Glutamatergic neuron (in vitro differentiated cells): ENCODE measurements at regions not wholly inside any gene's neighbourhood (a gene's known extent, or its start where the extent isn't known, plus 50 kb on each side); places are given as distances from the start of the nearest gene placed in this dataset.

Experiments
- DNase-seq: peaks from one replicate; pipeline ENCODE4 v3.0.0; 2022
- H3K27ac Mint-ChIP-seq: one replicate; pipeline ENCODE4 v1.8.0; 2020; ENCODE audit warnings: mild to moderate bottlenecking, mixed read lengths, inconsistent platforms; ENCODE audit not compliant: unreplicated experiment
- H3K27me3 Mint-ChIP-seq: one replicate; pipeline ENCODE4 v1.8.0; 2020; ENCODE audit warnings: mild to moderate bottlenecking, moderate library complexity, mixed read lengths, inconsistent platforms; ENCODE audit not compliant: unreplicated experiment
- H3K36me3 Mint-ChIP-seq: one replicate; pipeline ENCODE4 v1.8.0; 2020; ENCODE audit warnings: mild to moderate bottlenecking, mixed read lengths, inconsistent platforms; ENCODE audit not compliant: unreplicated experiment
- H3K4me1 Mint-ChIP-seq: one replicate; pipeline ENCODE4 v1.8.0; 2020; ENCODE audit warnings: mild to moderate bottlenecking, low read depth, mixed read lengths, inconsistent platforms; ENCODE audit not compliant: unreplicated experiment
- H3K4me3 Mint-ChIP-seq: one replicate; pipeline ENCODE4 v1.8.0; 2020; ENCODE audit warnings: mild to moderate bottlenecking, mixed read lengths, inconsistent platforms; ENCODE audit not compliant: unreplicated experiment
- H3K9me3 Mint-ChIP-seq: one replicate; pipeline ENCODE4 v1.8.0; 2020; ENCODE audit warnings: mild to moderate bottlenecking, moderate library complexity, mixed read lengths, inconsistent platforms; ENCODE audit not compliant: unreplicated experiment
- TF ChIP-seq, protein P1 (sequence below): fragments of 200-600 bp; sonication (generic); IDR thresholded peaks from one replicate; pipeline ENCODE4 v1.5.0; 2021; ENCODE audit not compliant: partially characterized antibody, unreplicated experiment

DNA sequence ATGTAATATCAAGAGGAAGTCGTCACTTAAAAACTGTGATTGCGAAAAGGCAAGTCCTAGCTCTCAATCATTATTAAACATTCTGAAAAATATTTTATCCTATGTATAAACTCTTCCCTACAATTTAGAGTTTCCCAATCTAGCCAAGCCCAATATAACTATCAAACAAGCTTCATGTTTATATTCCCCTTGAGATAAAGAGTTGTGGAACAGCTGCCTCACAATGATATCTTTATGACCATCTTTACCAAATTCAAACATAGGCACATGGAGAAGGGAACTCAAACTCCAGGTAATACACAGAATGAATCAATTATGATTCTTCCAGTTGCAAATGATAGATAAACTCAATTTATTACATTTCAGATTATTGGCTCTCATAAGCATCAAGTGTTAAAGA is 1468.7 kb downstream of the EFNA5 start:
- H3K9me3 Mint-ChIP-seq = no peaks in the 10 kb centered on the region
- DNase-seq = no peak
- H3K4me3 Mint-ChIP-seq = no peak overlapping the region
- no peaks in the 10 kb centered on the region for H3K36me3 Mint-ChIP-seq
- H3K27me3 Mint-ChIP-seq = no peaks in the 10 kb centered on the region
- no peaks in the 10 kb centered on the region for H3K4me1 Mint-ChIP-seq
- TF ChIP-seq, protein P1, sequence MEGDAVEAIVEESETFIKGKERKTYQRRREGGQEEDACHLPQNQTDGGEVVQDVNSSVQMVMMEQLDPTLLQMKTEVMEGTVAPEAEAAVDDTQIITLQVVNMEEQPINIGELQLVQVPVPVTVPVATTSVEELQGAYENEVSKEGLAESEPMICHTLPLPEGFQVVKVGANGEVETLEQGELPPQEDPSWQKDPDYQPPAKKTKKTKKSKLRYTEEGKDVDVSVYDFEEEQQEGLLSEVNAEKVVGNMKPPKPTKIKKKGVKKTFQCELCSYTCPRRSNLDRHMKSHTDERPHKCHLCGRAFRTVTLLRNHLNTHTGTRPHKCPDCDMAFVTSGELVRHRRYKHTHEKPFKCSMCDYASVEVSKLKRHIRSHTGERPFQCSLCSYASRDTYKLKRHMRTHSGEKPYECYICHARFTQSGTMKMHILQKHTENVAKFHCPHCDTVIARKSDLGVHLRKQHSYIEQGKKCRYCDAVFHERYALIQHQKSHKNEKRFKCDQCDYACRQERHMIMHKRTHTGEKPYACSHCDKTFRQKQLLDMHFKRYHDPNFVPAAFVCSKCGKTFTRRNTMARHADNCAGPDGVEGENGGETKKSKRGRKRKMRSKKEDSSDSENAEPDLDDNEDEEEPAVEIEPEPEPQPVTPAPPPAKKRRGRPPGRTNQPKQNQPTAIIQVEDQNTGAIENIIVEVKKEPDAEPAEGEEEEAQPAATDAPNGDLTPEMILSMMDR = no peak
- H3K27ac Mint-ChIP-seq = no peak overlapping the region

DNA sequence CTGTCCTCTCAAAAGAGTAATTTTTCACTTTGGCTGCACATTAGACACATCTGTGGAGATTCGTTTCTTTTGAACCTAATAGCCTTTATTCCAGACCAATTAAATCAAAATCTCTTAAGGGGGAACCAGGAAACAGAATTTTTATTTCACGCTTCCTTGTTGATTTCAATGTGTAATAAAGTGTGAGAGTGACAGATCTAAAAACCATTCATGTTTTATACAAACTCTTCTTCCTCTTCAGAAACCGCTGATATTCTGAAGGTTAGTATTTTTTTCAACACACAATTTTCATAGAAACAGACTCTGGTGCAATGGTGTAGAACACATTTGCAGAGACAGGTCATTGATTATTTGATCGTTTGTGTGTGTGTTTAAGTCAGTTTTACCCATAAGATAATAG is 1469.8 kb downstream of the EFNA5 start:
- H3K4me1 Mint-ChIP-seq = no peaks in the 10 kb centered on the region
- H3K27me3 Mint-ChIP-seq = no peaks in the 10 kb centered on the region
- H3K36me3 Mint-ChIP-seq = no peaks in the 10 kb centered on the region
- DNase-seq = no peak
- H3K4me3 Mint-ChIP-seq = no peak overlapping the region
- H3K27ac Mint-ChIP-seq = no peak overlapping the region
- H3K9me3 Mint-ChIP-seq = no peaks in the 10 kb centered on the region
- TF ChIP-seq, protein P1 = no peak

DNA sequence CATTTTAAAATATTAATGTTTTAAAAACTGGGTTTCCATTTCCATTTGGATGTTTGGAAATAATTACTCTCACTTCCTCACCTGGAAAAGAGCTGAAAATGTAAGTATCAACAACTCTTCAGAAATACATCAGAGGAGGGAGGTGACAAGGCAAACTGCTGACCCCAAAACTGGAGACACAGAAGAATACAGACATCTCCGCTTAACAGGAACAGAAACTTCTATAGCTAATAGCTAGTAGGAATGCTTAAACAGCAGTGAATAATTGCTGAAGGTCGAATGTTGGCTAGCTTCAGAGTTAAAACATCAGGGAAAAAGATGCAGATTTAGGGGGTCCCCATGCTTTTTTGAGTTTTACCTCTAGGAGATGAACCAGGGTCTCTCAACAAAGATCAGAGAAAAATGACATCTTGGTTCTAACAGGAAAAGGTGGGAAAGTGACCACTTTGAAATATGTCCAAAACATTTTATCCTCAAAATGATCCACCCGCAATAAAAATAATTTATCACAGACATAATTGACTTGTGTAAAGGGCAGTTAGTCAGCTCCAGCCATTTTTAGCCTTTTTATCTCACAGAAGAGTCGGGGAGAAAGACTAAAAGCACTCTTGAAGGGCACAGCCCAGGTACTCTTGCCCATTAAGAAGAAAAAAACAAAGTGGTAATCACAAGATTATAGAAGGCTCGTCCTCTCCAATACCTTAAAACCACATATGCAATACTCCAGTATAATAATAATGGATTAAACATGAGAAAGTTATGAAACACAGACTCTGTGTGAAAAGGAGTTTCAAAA is 1474.9 kb downstream of the EFNA5 start:
- no peaks in the 10 kb centered on the region for H3K9me3 Mint-ChIP-seq
- H3K4me3 Mint-ChIP-seq = no peak overlapping the region
- H3K4me1 Mint-ChIP-seq = no peaks in the 10 kb centered on the region
- TF ChIP-seq, protein P1 = no peak
- H3K27me3 Mint-ChIP-seq = no peaks in the 10 kb centered on the region
- H3K36me3 Mint-ChIP-seq = no peaks in the 10 kb centered on the region
- H3K27ac Mint-ChIP-seq = no peak overlapping the region
- no peak for DNase-seq

DNA sequence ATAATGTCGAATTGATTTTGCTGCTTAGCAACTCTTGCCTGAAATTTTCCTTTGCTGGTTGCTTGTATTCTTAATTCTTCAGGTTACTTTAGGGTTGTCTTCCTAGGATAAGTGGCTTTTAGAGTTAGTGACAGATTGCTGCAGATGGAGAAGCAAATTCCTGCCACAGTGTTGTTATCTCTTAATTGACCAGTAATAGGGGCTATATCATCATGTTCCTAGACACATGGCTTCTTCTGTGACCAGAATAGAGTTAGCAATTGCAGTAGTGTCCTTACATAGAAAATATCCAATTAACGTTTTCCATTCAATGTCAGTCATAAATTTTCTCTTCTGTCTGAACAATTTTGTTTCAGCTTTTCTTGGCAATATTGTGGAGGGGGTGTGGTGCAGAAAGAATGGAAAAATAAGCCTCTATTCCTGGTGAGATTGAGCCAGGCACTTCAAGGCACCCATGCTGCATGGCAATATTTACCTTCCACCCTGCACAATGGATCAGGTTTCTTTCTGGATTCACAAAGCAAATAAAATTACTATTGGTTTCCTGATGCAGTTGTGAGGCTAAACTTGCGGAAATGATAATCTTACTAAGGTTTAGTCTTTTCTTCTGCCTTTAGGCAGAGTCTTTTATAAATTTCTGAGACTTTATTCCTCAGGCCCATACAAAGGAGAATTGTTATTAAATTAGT is 1481.5 kb downstream of the EFNA5 start:
- TF ChIP-seq, protein P1 = no peak
- H3K36me3 Mint-ChIP-seq = no peaks in the 10 kb centered on the region
- no peak for DNase-seq
- peaks cover 5% of the 10 kb centered on the region for H3K9me3 Mint-ChIP-seq
- peak overlapping the region; percentile 62 for H3K27ac Mint-ChIP-seq
- no peak overlapping the region for H3K4me3 Mint-ChIP-seq
- peaks cover 4% of the 10 kb centered on the region for H3K4me1 Mint-ChIP-seq
- no peaks in the 10 kb centered on the region for H3K27me3 Mint-ChIP-seq

DNA sequence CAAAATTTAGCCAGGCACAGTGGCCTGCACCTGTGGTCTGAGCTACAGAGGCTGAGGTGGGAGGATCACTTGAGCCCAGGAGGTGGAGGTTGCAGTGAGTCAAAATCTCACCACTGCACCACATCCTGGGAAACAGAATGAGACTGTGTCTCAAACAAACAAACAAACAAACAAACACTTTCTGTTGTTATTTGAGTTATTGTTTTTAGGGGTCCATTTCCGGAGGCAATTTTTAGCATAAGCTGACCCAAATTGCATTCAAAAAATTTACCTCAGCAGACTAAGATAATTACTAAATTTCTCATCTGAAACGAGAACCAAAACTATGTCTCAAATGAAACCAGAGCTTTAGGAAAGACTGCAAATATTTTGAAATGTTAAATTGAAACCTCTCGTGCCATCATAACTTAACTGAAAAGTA is 1485.1 kb downstream of the EFNA5 start:
- Mint-ChIP-seq H3K27ac (no peak overlapping the region), H3K4me3 (no peak overlapping the region), H3K4me1 (peaks cover 4% of the 10 kb centered on the region), H3K36me3 (no peaks in the 10 kb centered on the region), H3K9me3 (peaks cover 5% of the 10 kb centered on the region), H3K27me3 (no peaks in the 10 kb centered on the region)
- TF ChIP-seq, protein P1 = no peak
- DNase-seq = no peak
